Spleen (tissue), 11 donors: ENCODE measurements at regions not wholly inside any gene's neighbourhood (a gene's known extent, or its start where the extent isn't known, plus 50 kb on each side); places are given as distances from the start of the nearest gene placed in this dataset.

Source experiments
- DNase-seq: peaks from one replicate; pipeline ENCODE4 v3.0.0-alpha.2; 2020
- H3K27ac ChIP-seq, 8 donors: fragments of 200-600 bp; sonication (generic) in 7 of 8; 1 replicate in 4 of 8; 2 replicates in 4 of 8; pipeline versions ENCODE4 v1.5.0 to v1.8.0; 2016 to 2021; ENCODE audit warnings: inconsistent platforms in 4 of 8, mild to moderate bottlenecking in 4 of 8, moderate library complexity in 1 of 8
- H3K27me3 ChIP-seq, 7 donors: fragments of 200-600 bp; sonication (generic) in 6 of 7; replicated peaks in 1 of 7; 1 replicate in 4 of 7; 2 replicates in 3 of 7; pipeline versions ENCODE4 v1.5.0 to v1.8.0; 2016 to 2021; ENCODE audit warnings: inconsistent platforms in 3 of 7, mild to moderate bottlenecking in 1 of 7
- H3K36me3 ChIP-seq, 6 donors: fragments of 200-600 bp; sonication (generic) in 5 of 6; 1 replicate in 4 of 6; 2 replicates in 2 of 6; pipeline versions ENCODE4 v1.5.0 to v1.8.0; 2016 to 2021; ENCODE audit warnings: inconsistent platforms in 2 of 6
- H3K4me1 ChIP-seq, 6 donors: fragments of 200-600 bp; sonication (generic) in 5 of 6; 1 replicate in 3 of 6; 2 replicates in 3 of 6; pipeline versions ENCODE4 v1.5.0 to v1.8.0; 2016 to 2021; ENCODE audit warnings: inconsistent platforms in 3 of 6
- H3K4me3 ChIP-seq, 8 donors: fragments of 200-600 bp; sonication (generic) in 7 of 8; 1 replicate in 4 of 8; 2 replicates in 4 of 8; pipeline versions ENCODE4 v1.5.0 to v1.8.0; 2016 to 2021; ENCODE audit warnings: inconsistent platforms in 4 of 8, mild to moderate bottlenecking in 4 of 8, moderate library complexity in 2 of 8
- H3K9me3 ChIP-seq, 8 donors: fragments of 200-600 bp; sonication (generic) in 7 of 8; 1 replicate in 4 of 8; 2 replicates in 4 of 8; pipeline versions ENCODE4 v1.5.0 to v1.8.0; 2016 to 2021; ENCODE audit warnings: inconsistent platforms in 4 of 8
- POLR2A ChIP-seq, 3 donors: fragments of 450-650 bp; IDR thresholded peaks; one replicate each; pipeline ENCODE4 v1.5.1; 2017; ENCODE audit warnings: antibody characterized with exemption in 3 of 3, mild to moderate bottlenecking in 1 of 3
- POLR2AphosphoS5 ChIP-seq, 3 donors: sonication (generic); formaldehyde crosslinking; IDR thresholded peaks; one replicate each; pipeline ENCODE4 v1.5.1; 2017; ENCODE audit warnings: antibody characterized with exemption in 3 of 3
- WGBS, 5 donors: extraction: QIAGEN DNeasy Blood & Tissue Kit in 3 of 5; methylation state at CpG; one replicate each; pipeline versions ENCODE4 v1.1.5 to v1.1.7; 2013 to 2018; 5-methylcytosine and 5-hydroxymethylcytosine counted together
- intact Hi-C: fragments of 100-400 bp; cut with DNase I; formaldehyde crosslinking; loops from one replicate; pipeline ENCODE4 v1.15.0; 2023; ENCODE audit warnings: low total_unique reads
- TF ChIP-seq, protein P1 (sequence below), 11 experiments: fragments of 200-600 bp in 7 of 11; fragments of 450-650 bp in 4 of 11; sonication (generic) in 4 of 11; IDR thresholded peaks in 8 of 11; conservative IDR thresholded peaks in 3 of 11; 1 replicate in 7 of 11; 2 replicates in 4 of 11; pipeline versions ENCODE4 v1.4.0 to v1.8.0; 2016 to 2021; ENCODE audit warnings: antibody characterized with exemption in 11 of 11, inconsistent platforms in 4 of 11, mild to moderate bottlenecking in 1 of 11
- donor health status: healthy with polysubstance abuse.
- donor health status: DM: no; HTN: no; CAD: no; lungs with moderate emphysema.
- donor health status: DM: no; HTN: no; CAD: no.
- donor health status: Bipolar disorder and iron deficiency.
- donor health status: healthy.
- donor health status: DM: no; HTN: no; CAD: no.
- donor health status: DM: yes; HTN: yes; CAD: no.

DNA sequence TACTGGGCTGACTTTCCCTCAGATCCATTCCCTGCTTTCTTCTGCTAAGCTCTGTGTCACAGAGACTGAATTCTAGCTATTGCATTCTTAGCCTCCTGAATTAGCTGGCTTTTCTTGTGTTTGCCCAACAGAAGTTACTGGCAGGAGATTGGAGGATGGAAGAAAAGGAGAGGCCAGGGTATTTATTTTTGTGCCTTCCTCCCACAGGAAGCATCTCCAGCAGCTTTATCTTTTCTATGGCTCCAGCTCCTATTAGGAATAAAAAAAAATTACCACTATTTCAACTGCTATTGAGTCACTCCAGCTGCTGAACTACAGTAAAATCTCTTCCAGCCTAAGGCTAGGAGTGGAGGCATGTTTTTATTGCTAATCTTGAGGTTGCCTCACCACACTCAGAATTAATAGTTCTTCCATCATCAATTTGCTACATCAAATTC lies 492.4 kb downstream of the RFPL4B start:
- intact Hi-C loops: no loop called here
- H3K4me3 ChIP-seq: no peak overlapping the region
- H3K27me3 ChIP-seq: no peaks in the 10 kb centered on the region
- H3K36me3 ChIP-seq: no peaks in the 10 kb centered on the region
- H3K4me1 ChIP-seq: no peaks in the 10 kb centered on the region
- H3K9me3 ChIP-seq: no peaks in the 10 kb centered on the region
- no peak for DNase-seq
- peak overlapping the region in 3 of 8 donors; percentile 5 to 22 (median 8) for H3K27ac ChIP-seq
- no peak for TF ChIP-seq POLR2AphosphoS5 (IDR thresholded peaks at IDR 0.05)

DNA sequence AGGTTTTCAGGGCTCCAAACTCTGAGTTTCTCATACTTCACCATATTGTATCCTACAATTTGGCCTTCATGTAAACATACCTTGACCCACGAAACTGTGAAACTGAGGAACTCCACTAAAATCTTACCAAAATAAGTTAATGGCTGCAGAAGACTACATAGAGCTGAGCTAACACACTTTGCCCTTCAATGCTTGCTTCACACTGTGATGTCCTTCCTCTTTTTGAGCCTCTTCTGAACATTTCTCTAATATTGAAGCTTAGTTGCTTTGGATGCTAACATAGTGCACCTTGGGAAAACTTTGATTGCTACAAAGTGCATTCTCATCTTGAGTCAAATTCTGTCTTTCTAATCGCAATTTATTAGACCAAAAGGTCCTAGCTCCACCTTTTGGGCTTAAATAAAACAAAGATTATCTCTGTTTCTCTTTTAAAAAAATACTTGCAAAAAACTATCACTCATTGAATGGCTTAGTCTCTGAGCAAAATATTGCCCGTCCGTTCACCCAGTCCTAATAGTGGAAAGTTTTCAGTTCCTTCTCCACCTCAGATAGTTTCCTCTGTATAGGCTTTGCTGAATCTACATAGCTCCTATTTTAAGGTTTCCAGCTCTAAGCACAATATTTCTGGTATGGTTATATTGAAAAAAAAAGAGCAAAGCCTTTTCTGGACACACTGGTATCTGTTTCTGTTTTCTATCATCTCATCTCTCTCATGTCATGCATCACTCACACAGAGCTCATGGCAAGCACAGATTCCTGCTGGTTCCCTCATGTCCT lies 494.6 kb downstream of the RFPL4B start:
- no peak overlapping the region for H3K4me3 ChIP-seq
- 75 to 88% (median 81%) methylated on average over 4 of the region's 4 CpGs for WGBS, 5 donors
- TF ChIP-seq, protein P1, sequence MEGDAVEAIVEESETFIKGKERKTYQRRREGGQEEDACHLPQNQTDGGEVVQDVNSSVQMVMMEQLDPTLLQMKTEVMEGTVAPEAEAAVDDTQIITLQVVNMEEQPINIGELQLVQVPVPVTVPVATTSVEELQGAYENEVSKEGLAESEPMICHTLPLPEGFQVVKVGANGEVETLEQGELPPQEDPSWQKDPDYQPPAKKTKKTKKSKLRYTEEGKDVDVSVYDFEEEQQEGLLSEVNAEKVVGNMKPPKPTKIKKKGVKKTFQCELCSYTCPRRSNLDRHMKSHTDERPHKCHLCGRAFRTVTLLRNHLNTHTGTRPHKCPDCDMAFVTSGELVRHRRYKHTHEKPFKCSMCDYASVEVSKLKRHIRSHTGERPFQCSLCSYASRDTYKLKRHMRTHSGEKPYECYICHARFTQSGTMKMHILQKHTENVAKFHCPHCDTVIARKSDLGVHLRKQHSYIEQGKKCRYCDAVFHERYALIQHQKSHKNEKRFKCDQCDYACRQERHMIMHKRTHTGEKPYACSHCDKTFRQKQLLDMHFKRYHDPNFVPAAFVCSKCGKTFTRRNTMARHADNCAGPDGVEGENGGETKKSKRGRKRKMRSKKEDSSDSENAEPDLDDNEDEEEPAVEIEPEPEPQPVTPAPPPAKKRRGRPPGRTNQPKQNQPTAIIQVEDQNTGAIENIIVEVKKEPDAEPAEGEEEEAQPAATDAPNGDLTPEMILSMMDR (IDR thresholded peaks at IDR 0.05 in 8 of 11, conservative IDR thresholded peaks at IDR 0.05 in 3 of 11): no peak
- TF ChIP-seq POLR2A (IDR thresholded peaks at IDR 0.05): no peak
- TF ChIP-seq POLR2AphosphoS5 (IDR thresholded peaks at IDR 0.05): no peak

DNA sequence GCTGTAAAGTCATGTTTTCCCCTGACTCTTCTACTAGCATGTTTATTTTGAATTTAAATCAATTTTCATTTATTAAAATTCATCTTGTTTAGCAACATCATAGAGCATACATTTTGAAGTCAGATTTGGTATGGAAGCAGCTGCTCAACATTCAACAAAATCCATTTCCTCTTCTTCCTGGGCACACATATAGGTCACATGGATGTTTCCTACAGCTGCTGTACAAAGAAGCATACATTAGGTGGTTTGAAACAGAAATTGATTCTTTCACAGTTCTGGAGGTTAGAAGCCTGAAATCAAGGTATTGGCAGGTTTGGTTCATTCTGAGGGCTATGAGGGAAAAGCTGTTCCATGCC lies 495.2 kb downstream of the RFPL4B start:
- TF ChIP-seq POLR2AphosphoS5 (IDR thresholded peaks at IDR 0.05): no peak
- TF ChIP-seq POLR2A (IDR thresholded peaks at IDR 0.05): no peak
- TF ChIP-seq, protein P1 (IDR thresholded peaks at IDR 0.05 in 8 of 11, conservative IDR thresholded peaks at IDR 0.05 in 3 of 11): no peak
- Histone ChIP-seq H3K4me1 (no peaks in the 10 kb centered on the region), H3K27me3 (no peaks in the 10 kb centered on the region), H3K9me3 (no peaks in the 10 kb centered on the region), H3K27ac (no peak overlapping the region), H3K36me3 (no peaks in the 10 kb centered on the region), H3K4me3 (no peak overlapping the region)
- intact Hi-C loops: no loop called here
- DNase-seq: no peak

More for the DNA sequence above, 494.6 kb downstream of the RFPL4B start:
- H3K4me1 ChIP-seq: no peaks in the 10 kb centered on the region
- intact Hi-C loops: no loop called here
- no peaks in the 10 kb centered on the region for H3K27me3 ChIP-seq
- no peak overlapping the region for H3K27ac ChIP-seq
- H3K36me3 ChIP-seq: no peaks in the 10 kb centered on the region
- DNase-seq: no peak
- no peaks in the 10 kb centered on the region for H3K9me3 ChIP-seq

DNA sequence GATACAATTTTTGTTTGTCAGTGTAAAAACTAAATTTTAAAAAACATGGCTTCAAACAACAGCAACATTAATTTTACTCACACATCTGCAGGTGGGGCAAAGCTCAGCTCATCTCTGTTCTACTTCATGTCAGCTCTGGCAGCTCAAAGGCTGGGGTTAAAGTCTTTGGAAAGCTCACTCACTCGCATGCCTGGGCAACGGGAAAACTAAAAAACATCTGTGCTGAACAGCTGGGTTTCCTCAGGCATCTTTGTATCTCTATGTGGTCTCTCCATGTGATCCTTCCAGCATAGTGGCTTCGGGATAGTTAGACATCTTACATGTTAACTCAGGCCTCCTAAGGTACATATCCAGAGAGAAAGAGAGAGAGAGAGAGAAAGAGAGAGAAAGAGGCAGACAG lies 499.6 kb downstream of the RFPL4B start:
- Histone ChIP-seq H3K4me3 (no peak overlapping the region), H3K9me3 (no peaks in the 10 kb centered on the region), H3K36me3 (no peaks in the 10 kb centered on the region), H3K4me1 (no peaks in the 10 kb centered on the region), H3K27ac (no peak overlapping the region), H3K27me3 (no peaks in the 10 kb centered on the region)
- TF ChIP-seq POLR2AphosphoS5 (IDR thresholded peaks at IDR 0.05) (no peak), POLR2A (IDR thresholded peaks at IDR 0.05) (no peak)
- TF ChIP-seq, protein P1 (IDR thresholded peaks at IDR 0.05 in 8 of 11, conservative IDR thresholded peaks at IDR 0.05 in 3 of 11): no peak
- WGBS, 5 donors: 75 to 83% (median 78%) methylated on average over 3 of the region's 3 CpGs
- no peak for DNase-seq
- intact Hi-C loops: no loop called here
